WTC11 (cell line): ENCODE measurements at regions not wholly inside any gene's neighbourhood (a gene's known extent, or its start where the extent isn't known, plus 50 kb on each side); places are given as distances from the start of the nearest gene placed in this dataset.

Experiments used
- ATAC-seq: fragments of 200-7000 bp; cut with Tn5 transposase; 2 replicates; pipeline ENCODE4 v1.10.0; 2021; ENCODE audit warnings: mild to moderate bottlenecking, moderate library complexity
- CTCF ChIA-PET: fragments of 300-600 bp; sonication (Branson Sonifier 250); formaldehyde crosslinking; loops from one replicate; lab custom pipeline; 2021; ENCODE audit warnings: antibody characterized with exemption; lab: Charles Lee
- POLR2A ChIA-PET: fragments of 350-600 bp; sonication (Branson Sonifier 250); formaldehyde crosslinking; loops from one replicate; lab custom pipeline; 2021; ENCODE audit warnings: antibody characterized with exemption; lab: Charles Lee
- DNase-seq: peaks from one replicate; pipeline ENCODE4 v3.0.0; 2021; ENCODE audit warnings: low spot score
- H3K27ac Mint-ChIP-seq: 2 replicates; pipeline ENCODE4 v1.8.0; 2021; ENCODE audit warnings: mixed read lengths
- H3K27me3 Mint-ChIP-seq: 2 replicates; pipeline ENCODE4 v1.8.0; 2021; ENCODE audit warnings: low read depth, mild to moderate bottlenecking, moderate library complexity, mixed read lengths
- H3K36me3 Mint-ChIP-seq: 2 replicates; pipeline ENCODE4 v1.8.0; 2021; ENCODE audit warnings: mixed read lengths
- H3K4me1 Mint-ChIP-seq: 2 replicates; pipeline ENCODE4 v1.8.0; 2022; ENCODE audit warnings: mixed read lengths
- H3K4me3 Mint-ChIP-seq: 2 replicates; pipeline ENCODE4 v1.8.0; 2021; ENCODE audit warnings: mild to moderate bottlenecking, moderate library complexity, mixed read lengths
- H3K9me3 Mint-ChIP-seq: 2 replicates; pipeline ENCODE4 v1.8.0; 2021; ENCODE audit warnings: mixed read lengths
- ATF1 ChIP-seq: sonication (generic); formaldehyde crosslinking; IDR thresholded peaks from 2 replicates; pipeline ENCODE4 v1.8.1; 2023; ENCODE audit warnings: mild to moderate bottlenecking, moderate library complexity, missing genetic modification reagents
- ETV6 ChIP-seq: sonication (generic); formaldehyde crosslinking; IDR thresholded peaks from 2 replicates; pipeline ENCODE4 v1.8.1; 2022; ENCODE audit warnings: mild to moderate bottlenecking, missing genetic modification reagents
- FOXK1 ChIP-seq: sonication (generic); formaldehyde crosslinking; IDR thresholded peaks from 2 replicates; pipeline ENCODE4 v1.8.0; 2022; ENCODE audit warnings: mild to moderate bottlenecking, moderate library complexity, missing genetic modification reagents
- SMAD3 ChIP-seq: sonication (generic); formaldehyde crosslinking; IDR thresholded peaks from 2 replicates; pipeline ENCODE4 v1.8.0; 2022; ENCODE audit warnings: missing genetic modification reagents, mild to moderate bottlenecking, borderline replicate concordance
- SP1 ChIP-seq: sonication (generic); formaldehyde crosslinking; conservative IDR thresholded peaks from 2 replicates; pipeline ENCODE4 v1.8.1; 2022; ENCODE audit warnings: missing genetic modification reagents
- TEAD4 ChIP-seq: sonication (generic); formaldehyde crosslinking; IDR thresholded peaks from 2 replicates; pipeline ENCODE4 v1.8.0; 2022; ENCODE audit warnings: mild to moderate bottlenecking, missing genetic modification reagents
- TP53 ChIP-seq: sonication (generic); formaldehyde crosslinking; IDR thresholded peaks from 2 replicates; pipeline ENCODE4 v1.8.1; 2023; ENCODE audit warnings: mild to moderate bottlenecking, missing genetic modification reagents
- ZBTB21 ChIP-seq: sonication (generic); formaldehyde crosslinking; IDR thresholded peaks from 2 replicates; pipeline ENCODE4 v1.8.1; 2023; ENCODE audit warnings: mild to moderate bottlenecking, missing genetic modification reagents, borderline replicate concordance
- ZNF232 ChIP-seq: sonication (generic); formaldehyde crosslinking; IDR thresholded peaks from 2 replicates; pipeline ENCODE4 v1.8.0; 2022; ENCODE audit warnings: mild to moderate bottlenecking, missing genetic modification reagents
- TF ChIP-seq, protein P1 (sequence below): sonication (generic); formaldehyde crosslinking; IDR thresholded peaks from 2 replicates; pipeline ENCODE4 v1.8.1; 2023; ENCODE audit warnings: mild to moderate bottlenecking, missing genetic modification reagents, borderline replicate concordance
- TF ChIP-seq, protein P2 (sequence below): sonication (generic); formaldehyde crosslinking; IDR thresholded peaks from 2 replicates; pipeline ENCODE4 v1.8.0; 2022; ENCODE audit warnings: mild to moderate bottlenecking, missing genetic modification reagents
- TF ChIP-seq, protein P3 (sequence below): sonication (generic); formaldehyde crosslinking; IDR thresholded peaks from 2 replicates; pipeline ENCODE4 v1.8.0; 2023; ENCODE audit warnings: missing genetic modification reagents, mild to moderate bottlenecking, borderline replicate concordance
- TF ChIP-seq, protein P4 (sequence below): fragments of 250-450 bp; sonication (Bioruptor Pico); IDR thresholded peaks from 2 replicates; pipeline ENCODE4 v1.9.0; 2021; ENCODE audit warnings: mild to moderate bottlenecking
- TF ChIP-seq, protein P5 (sequence below): sonication (generic); formaldehyde crosslinking; IDR thresholded peaks from 2 replicates; pipeline ENCODE4 v1.8.1; 2023; ENCODE audit warnings: mild to moderate bottlenecking, missing genetic modification reagents, moderate library complexity
- TF ChIP-seq, protein P6 (sequence below): fragments of 250-450 bp; sonication (Bioruptor Pico); IDR thresholded peaks from 2 replicates; pipeline ENCODE4 v1.9.0; 2021; ENCODE audit warnings: mild to moderate bottlenecking, borderline replicate concordance

DNA sequence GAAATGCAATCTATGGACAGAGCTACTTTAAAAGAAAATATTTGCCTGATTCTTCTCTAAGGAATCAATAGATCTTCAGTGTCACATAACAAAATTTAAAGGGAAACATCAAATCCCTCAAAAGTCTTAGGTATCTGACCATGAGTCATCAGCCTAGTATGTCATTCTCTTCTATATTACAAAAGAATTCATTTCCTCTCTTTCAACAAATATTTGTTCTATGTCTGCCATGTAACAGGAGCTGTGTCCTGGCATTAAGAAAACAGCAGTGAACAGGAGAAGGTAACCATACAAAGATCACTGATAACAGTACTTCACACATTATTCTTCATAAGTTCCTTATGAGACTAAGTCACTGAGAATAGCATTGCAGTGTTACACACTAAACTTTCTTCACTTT is 243.6 kb upstream of the DKK2 start (continued):
- TF ChIP-seq ETV6 (CRISPR knock-in tag), result no peak
- TF ChIP-seq, protein P1, sequence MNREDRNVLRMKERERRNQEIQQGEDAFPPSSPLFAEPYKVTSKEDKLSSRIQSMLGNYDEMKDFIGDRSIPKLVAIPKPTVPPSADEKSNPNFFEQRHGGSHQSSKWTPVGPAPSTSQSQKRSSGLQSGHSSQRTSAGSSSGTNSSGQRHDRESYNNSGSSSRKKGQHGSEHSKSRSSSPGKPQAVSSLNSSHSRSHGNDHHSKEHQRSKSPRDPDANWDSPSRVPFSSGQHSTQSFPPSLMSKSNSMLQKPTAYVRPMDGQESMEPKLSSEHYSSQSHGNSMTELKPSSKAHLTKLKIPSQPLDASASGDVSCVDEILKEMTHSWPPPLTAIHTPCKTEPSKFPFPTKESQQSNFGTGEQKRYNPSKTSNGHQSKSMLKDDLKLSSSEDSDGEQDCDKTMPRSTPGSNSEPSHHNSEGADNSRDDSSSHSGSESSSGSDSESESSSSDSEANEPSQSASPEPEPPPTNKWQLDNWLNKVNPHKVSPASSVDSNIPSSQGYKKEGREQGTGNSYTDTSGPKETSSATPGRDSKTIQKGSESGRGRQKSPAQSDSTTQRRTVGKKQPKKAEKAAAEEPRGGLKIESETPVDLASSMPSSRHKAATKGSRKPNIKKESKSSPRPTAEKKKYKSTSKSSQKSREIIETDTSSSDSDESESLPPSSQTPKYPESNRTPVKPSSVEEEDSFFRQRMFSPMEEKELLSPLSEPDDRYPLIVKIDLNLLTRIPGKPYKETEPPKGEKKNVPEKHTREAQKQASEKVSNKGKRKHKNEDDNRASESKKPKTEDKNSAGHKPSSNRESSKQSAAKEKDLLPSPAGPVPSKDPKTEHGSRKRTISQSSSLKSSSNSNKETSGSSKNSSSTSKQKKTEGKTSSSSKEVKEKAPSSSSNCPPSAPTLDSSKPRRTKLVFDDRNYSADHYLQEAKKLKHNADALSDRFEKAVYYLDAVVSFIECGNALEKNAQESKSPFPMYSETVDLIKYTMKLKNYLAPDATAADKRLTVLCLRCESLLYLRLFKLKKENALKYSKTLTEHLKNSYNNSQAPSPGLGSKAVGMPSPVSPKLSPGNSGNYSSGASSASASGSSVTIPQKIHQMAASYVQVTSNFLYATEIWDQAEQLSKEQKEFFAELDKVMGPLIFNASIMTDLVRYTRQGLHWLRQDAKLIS (CRISPR knock-in tag), result no peak
- no peak for TF ChIP-seq ZNF232 (CRISPR knock-in tag)
- TF ChIP-seq, protein P2, sequence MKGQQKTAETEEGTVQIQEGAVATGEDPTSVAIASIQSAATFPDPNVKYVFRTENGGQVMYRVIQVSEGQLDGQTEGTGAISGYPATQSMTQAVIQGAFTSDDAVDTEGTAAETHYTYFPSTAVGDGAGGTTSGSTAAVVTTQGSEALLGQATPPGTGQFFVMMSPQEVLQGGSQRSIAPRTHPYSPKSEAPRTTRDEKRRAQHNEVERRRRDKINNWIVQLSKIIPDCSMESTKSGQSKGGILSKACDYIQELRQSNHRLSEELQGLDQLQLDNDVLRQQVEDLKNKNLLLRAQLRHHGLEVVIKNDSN, result no peak

DNA sequence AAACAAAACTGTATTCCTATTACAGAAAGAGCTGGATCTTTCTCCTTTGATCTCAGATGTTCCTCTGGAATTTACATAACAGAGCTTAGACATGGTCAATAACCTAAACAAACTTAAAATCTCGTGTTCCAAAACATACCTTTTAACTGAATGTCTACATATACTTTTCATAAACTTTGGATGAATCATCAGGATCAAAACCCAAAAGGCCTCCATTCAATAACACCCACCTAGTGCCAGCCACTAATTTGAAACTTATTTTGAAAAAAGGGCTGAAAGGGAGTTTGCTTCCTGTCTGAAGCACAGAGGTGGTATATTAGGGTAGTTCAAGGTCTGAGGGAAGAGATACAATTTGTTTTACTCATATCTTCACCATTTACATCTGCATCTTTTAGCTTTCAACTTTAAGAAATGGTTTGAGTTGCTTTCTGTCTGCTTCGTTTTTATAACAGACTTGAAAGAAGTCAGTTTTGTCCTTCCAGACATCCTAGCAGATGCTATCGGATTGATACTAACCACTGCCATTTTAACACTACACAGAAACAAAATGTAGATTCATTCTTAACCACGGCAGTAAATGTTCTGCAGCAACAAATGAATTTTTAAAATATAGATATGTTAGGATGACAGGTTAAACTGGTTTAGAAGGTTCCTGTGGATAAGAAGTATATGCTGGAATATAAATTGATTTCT is 242.8 kb upstream of the DKK2 start:
- CTCF ChIA-PET, result no interaction called here
- TF ChIP-seq, protein P3, sequence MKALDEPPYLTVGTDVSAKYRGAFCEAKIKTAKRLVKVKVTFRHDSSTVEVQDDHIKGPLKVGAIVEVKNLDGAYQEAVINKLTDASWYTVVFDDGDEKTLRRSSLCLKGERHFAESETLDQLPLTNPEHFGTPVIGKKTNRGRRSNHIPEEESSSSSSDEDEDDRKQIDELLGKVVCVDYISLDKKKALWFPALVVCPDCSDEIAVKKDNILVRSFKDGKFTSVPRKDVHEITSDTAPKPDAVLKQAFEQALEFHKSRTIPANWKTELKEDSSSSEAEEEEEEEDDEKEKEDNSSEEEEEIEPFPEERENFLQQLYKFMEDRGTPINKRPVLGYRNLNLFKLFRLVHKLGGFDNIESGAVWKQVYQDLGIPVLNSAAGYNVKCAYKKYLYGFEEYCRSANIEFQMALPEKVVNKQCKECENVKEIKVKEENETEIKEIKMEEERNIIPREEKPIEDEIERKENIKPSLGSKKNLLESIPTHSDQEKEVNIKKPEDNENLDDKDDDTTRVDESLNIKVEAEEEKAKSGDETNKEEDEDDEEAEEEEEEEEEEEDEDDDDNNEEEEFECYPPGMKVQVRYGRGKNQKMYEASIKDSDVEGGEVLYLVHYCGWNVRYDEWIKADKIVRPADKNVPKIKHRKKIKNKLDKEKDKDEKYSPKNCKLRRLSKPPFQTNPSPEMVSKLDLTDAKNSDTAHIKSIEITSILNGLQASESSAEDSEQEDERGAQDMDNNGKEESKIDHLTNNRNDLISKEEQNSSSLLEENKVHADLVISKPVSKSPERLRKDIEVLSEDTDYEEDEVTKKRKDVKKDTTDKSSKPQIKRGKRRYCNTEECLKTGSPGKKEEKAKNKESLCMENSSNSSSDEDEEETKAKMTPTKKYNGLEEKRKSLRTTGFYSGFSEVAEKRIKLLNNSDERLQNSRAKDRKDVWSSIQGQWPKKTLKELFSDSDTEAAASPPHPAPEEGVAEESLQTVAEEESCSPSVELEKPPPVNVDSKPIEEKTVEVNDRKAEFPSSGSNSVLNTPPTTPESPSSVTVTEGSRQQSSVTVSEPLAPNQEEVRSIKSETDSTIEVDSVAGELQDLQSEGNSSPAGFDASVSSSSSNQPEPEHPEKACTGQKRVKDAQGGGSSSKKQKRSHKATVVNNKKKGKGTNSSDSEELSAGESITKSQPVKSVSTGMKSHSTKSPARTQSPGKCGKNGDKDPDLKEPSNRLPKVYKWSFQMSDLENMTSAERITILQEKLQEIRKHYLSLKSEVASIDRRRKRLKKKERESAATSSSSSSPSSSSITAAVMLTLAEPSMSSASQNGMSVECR, result no peak
- TF ChIP-seq FOXK1 (no peak), SP1 (CRISPR knock-in tag) (no peak), TP53 (CRISPR knock-in tag) (no peak), ZBTB21 (no peak), ATF1 (CRISPR knock-in tag) (no peak), TEAD4 (CRISPR knock-in tag) (no peak), SMAD3 (CRISPR knock-in tag) (no peak)
- TF ChIP-seq, protein P4, sequence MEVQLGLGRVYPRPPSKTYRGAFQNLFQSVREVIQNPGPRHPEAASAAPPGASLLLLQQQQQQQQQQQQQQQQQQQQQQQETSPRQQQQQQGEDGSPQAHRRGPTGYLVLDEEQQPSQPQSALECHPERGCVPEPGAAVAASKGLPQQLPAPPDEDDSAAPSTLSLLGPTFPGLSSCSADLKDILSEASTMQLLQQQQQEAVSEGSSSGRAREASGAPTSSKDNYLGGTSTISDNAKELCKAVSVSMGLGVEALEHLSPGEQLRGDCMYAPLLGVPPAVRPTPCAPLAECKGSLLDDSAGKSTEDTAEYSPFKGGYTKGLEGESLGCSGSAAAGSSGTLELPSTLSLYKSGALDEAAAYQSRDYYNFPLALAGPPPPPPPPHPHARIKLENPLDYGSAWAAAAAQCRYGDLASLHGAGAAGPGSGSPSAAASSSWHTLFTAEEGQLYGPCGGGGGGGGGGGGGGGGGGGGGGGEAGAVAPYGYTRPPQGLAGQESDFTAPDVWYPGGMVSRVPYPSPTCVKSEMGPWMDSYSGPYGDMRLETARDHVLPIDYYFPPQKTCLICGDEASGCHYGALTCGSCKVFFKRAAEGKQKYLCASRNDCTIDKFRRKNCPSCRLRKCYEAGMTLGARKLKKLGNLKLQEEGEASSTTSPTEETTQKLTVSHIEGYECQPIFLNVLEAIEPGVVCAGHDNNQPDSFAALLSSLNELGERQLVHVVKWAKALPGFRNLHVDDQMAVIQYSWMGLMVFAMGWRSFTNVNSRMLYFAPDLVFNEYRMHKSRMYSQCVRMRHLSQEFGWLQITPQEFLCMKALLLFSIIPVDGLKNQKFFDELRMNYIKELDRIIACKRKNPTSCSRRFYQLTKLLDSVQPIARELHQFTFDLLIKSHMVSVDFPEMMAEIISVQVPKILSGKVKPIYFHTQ (CRISPR knock-in tag), result no peak
- TF ChIP-seq, protein P5, sequence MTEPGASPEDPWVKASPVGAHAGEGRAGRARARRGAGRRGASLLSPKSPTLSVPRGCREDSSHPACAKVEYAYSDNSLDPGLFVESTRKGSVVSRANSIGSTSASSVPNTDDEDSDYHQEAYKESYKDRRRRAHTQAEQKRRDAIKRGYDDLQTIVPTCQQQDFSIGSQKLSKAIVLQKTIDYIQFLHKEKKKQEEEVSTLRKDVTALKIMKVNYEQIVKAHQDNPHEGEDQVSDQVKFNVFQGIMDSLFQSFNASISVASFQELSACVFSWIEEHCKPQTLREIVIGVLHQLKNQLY (CRISPR knock-in tag), result no peak
- TF ChIP-seq, protein P6, sequence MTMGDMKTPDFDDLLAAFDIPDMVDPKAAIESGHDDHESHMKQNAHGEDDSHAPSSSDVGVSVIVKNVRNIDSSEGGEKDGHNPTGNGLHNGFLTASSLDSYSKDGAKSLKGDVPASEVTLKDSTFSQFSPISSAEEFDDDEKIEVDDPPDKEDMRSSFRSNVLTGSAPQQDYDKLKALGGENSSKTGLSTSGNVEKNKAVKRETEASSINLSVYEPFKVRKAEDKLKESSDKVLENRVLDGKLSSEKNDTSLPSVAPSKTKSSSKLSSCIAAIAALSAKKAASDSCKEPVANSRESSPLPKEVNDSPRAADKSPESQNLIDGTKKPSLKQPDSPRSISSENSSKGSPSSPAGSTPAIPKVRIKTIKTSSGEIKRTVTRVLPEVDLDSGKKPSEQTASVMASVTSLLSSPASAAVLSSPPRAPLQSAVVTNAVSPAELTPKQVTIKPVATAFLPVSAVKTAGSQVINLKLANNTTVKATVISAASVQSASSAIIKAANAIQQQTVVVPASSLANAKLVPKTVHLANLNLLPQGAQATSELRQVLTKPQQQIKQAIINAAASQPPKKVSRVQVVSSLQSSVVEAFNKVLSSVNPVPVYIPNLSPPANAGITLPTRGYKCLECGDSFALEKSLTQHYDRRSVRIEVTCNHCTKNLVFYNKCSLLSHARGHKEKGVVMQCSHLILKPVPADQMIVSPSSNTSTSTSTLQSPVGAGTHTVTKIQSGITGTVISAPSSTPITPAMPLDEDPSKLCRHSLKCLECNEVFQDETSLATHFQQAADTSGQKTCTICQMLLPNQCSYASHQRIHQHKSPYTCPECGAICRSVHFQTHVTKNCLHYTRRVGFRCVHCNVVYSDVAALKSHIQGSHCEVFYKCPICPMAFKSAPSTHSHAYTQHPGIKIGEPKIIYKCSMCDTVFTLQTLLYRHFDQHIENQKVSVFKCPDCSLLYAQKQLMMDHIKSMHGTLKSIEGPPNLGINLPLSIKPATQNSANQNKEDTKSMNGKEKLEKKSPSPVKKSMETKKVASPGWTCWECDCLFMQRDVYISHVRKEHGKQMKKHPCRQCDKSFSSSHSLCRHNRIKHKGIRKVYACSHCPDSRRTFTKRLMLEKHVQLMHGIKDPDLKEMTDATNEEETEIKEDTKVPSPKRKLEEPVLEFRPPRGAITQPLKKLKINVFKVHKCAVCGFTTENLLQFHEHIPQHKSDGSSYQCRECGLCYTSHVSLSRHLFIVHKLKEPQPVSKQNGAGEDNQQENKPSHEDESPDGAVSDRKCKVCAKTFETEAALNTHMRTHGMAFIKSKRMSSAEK, result no peak
- POLR2A ChIA-PET, result no interaction called here
- Mint-ChIP-seq H3K36me3 (no peaks in the 10 kb centered on the region), H3K9me3 (no peaks in the 10 kb centered on the region), H3K27ac (no peak overlapping the region), H3K4me1 (peaks cover 4% of the 10 kb centered on the region), H3K4me3 (no peak overlapping the region), H3K27me3 (no peaks in the 10 kb centered on the region)
- no peak for DNase-seq
- no peak for ATAC-seq
